MCF 10A (cell line): ENCODE measurements at regions not wholly inside any gene's neighbourhood (a gene's known extent, or its start where the extent isn't known, plus 50 kb on each side); places are given as distances from the start of the nearest gene placed in this dataset.

ENCODE experiments used
- BruUV-seq: library from RNA; stranded (reverse); fragments of 400-500 nt; replicated peaks from 2 replicates; lab custom pipeline; 2021; lab: Mats Ljungman, UMichigan
- CTCF ChIA-PET: fragments of 300-600 bp; sonication (Branson Sonifier 250); formaldehyde crosslinking; extraction: SDS; loops from one replicate; lab custom pipeline; 2021; ENCODE audit warnings: antibody characterized with exemption, inconsistent platforms; lab: Yijun Ruan, JAX
- POLR2A ChIA-PET: fragments of 300-600, 350-650 bp; sonication (Branson Sonifier 250); formaldehyde crosslinking; extraction: SDS; loops from one replicate; lab custom pipeline; 2020; ENCODE audit warnings: antibody characterized with exemption, inconsistent platforms; lab: Yijun Ruan, JAX
- DNase-seq: peaks from one replicate; pipeline ENCODE4 v3.0.0-alpha.2; 2018; ENCODE audit not compliant: unreplicated experiment
- H3K27ac Mint-ChIP-seq: one replicate; pipeline ENCODE4 v1.8.0; 2022; ENCODE audit warnings: mild to moderate bottlenecking, low read depth, mixed read lengths; ENCODE audit not compliant: unreplicated experiment
- H3K27me3 Mint-ChIP-seq: one replicate; pipeline ENCODE4 v1.8.0; 2022; ENCODE audit warnings: mixed read lengths; ENCODE audit not compliant: insufficient read depth, unreplicated experiment
- H3K36me3 Mint-ChIP-seq: one replicate; pipeline ENCODE4 v1.8.0; 2022; ENCODE audit warnings: mild to moderate bottlenecking, moderate library complexity, mixed read lengths; ENCODE audit not compliant: insufficient read depth, unreplicated experiment
- H3K4me1 Mint-ChIP-seq: one replicate; pipeline ENCODE4 v1.8.0; 2022; ENCODE audit warnings: mixed read lengths; ENCODE audit not compliant: insufficient read depth, unreplicated experiment
- H3K4me3 Mint-ChIP-seq: one replicate; pipeline ENCODE4 v1.8.0; 2022; ENCODE audit warnings: mild to moderate bottlenecking, moderate library complexity, mixed read lengths; ENCODE audit not compliant: unreplicated experiment
- H3K9me3 Mint-ChIP-seq: one replicate; pipeline ENCODE4 v1.8.0; 2022; ENCODE audit warnings: mixed read lengths; ENCODE audit not compliant: unreplicated experiment
- CTCF ChIP-seq: fragments of 200-600 bp; IDR thresholded peaks from one replicate; pipeline ENCODE4 v1.8.0; 2022; ENCODE audit warnings: antibody characterized with exemption, mild to moderate bottlenecking; ENCODE audit not compliant: unreplicated experiment
- intact Hi-C: fragments of 100-400 bp; cut with micrococcal nuclease; formaldehyde crosslinking; loops from 2 replicates; pipeline ENCODE4 v1.14.1; 2022

GRCh38 chr3:463252-464192, 267.0 kb downstream of the CHL1 start:
- Mint-ChIP-seq H3K27me3 (peaks cover 14% of the 10 kb centered on the region), H3K4me1 (peaks cover 5% of the 10 kb centered on the region), H3K27ac (no peak overlapping the region), H3K4me3 (no peak overlapping the region), H3K36me3 (no peaks in the 10 kb centered on the region), H3K9me3 (no peaks in the 10 kb centered on the region)
- ChIA-PET POLR2A (no interaction called here), CTCF (no interaction called here)
- no TSS peak for BruUV-seq
- TF ChIP-seq CTCF = no peak
- DNase-seq = no peak
- intact Hi-C loops = no loop called here

GRCh38 chr3:464255-464654, 267.7 kb downstream of the CHL1 start:
- POLR2A ChIA-PET = interaction anchor here (0.6 kb wide), 1 partner anchor 25 kb away, joined by 3 read pairs; no protein-coding TSS in a partner anchor
- no peaks in the 10 kb centered on the region for H3K36me3 Mint-ChIP-seq

GRCh38 chr3:468172-468571, 271.6 kb downstream of the CHL1 start:
- no peaks in the 10 kb centered on the region for H3K4me1 Mint-ChIP-seq
- no peak overlapping the region for H3K4me3 Mint-ChIP-seq
- CTCF ChIA-PET = interaction anchor here (0.6 to 1.5 kb wide), 10 partner anchors 13 to 1854 kb away, joined by 3 to 9 read pairs (median 3); no protein-coding TSS in a partner anchor
- H3K27me3 Mint-ChIP-seq = no peaks in the 10 kb centered on the region
- DNase-seq = peak; percentile 9
- no peak overlapping the region for H3K27ac Mint-ChIP-seq
- no peaks in the 10 kb centered on the region for H3K36me3 Mint-ChIP-seq
- intact Hi-C loops = no loop called here
- no TSS peak for BruUV-seq
- POLR2A ChIA-PET = no interaction called here
- H3K9me3 Mint-ChIP-seq = no peaks in the 10 kb centered on the region
- peak; percentile 16 for TF ChIP-seq CTCF

More at GRCh38 chr3:464255-464654, 267.7 kb downstream of the CHL1 start:
- Mint-ChIP-seq H3K9me3 (no peaks in the 10 kb centered on the region), H3K27me3 (peaks cover 13% of the 10 kb centered on the region), H3K4me1 (peaks cover 5% of the 10 kb centered on the region), H3K27ac (no peak overlapping the region), H3K4me3 (no peak overlapping the region)
- intact Hi-C loops = no loop called here
- no peak for DNase-seq
- CTCF ChIA-PET = no interaction called here
- no peak for TF ChIP-seq CTCF
- BruUV-seq = no TSS peak

- no peak for TF ChIP-seq CTCF
- H3K4me1 Mint-ChIP-seq = no peaks in the 10 kb centered on the region
- BruUV-seq = no TSS peak
- H3K4me3 Mint-ChIP-seq = no peak overlapping the region
- no peaks in the 10 kb centered on the region for H3K36me3 Mint-ChIP-seq
- POLR2A ChIA-PET = no interaction called here
- H3K27ac Mint-ChIP-seq = no peak overlapping the region
- H3K27me3 Mint-ChIP-seq = no peaks in the 10 kb centered on the region
- CTCF ChIA-PET = interaction anchor here (0.5 kb wide), 1 partner anchor 52 kb away, joined by 3 read pairs; no protein-coding TSS in a partner anchor
- intact Hi-C loops = no loop called here
- H3K9me3 Mint-ChIP-seq = no peaks in the 10 kb centered on the region
- DNase-seq = no peak
Measured at GRCh38 chr3:473033-473800, 276.7 kb downstream of the CHL1 start.
